ENCODE measurements at regions not wholly inside any gene's neighbourhood (a gene's known extent, or its start where the extent isn't known, plus 50 kb on each side); places are given as distances from the start of the nearest gene placed in this dataset.

GRCh38 chr5:128681096-128681495, 143.1 kb upstream of the FBN2 start:
- ATAC-seq (ENCODE audit: low read depth) (no peak), DNase-seq (no peak)
- Histone ChIP-seq H3K9me1 (ENCODE audit: insufficient read depth, low read length) (no peaks in the 10 kb centered on the region), H3K9ac (ENCODE audit: low read depth, low read length) (no peak overlapping the region), H3K23ac (ENCODE audit: low read depth, low read length) (no peak overlapping the region), H3K4me1 (ENCODE audit: control insufficient read depth, insufficient read depth, low read length) (peaks cover 2% of the 10 kb centered on the region; the same call in 1 of the 2 replicates), H3K4me2 (ENCODE audit: low read depth, low read length) (no peak overlapping the region), H3K79me1 (ENCODE audit: low read depth in 1 of 2, low read length in 2 of 2) (no peaks in the 10 kb centered on the region; a peak in 1 of 4 replicates), H3K18ac (ENCODE audit: low read depth, low read length) (no peak overlapping the region), H4K20me1 (ENCODE audit: insufficient read depth, low read length) (no peaks in the 10 kb centered on the region), H3K4ac (ENCODE audit: low read depth, low read length) (no peak overlapping the region), H2BK20ac (ENCODE audit: low read depth, low read length) (no peak overlapping the region), H3K4me3 (ENCODE audit: insufficient read depth, low read depth, low read length) (no peak overlapping the region), H2AFZ (replicated peaks; ENCODE audit: low read length, poor library complexity) (no peak overlapping the region), H4K5ac (ENCODE audit: low read depth, low read length) (no peak overlapping the region), H4K8ac (ENCODE audit: low read depth in 2 of 2, low read length in 2 of 2) (no peak overlapping the region), H3K36me3 (ENCODE audit: control insufficient read depth, insufficient read depth, low read length) (no peaks in the 10 kb centered on the region), H2BK120ac (ENCODE audit: low read depth, low read length) (no peak overlapping the region), H3K27me3 (ENCODE audit: control insufficient read depth, insufficient read depth, low read length) (no peaks in the 10 kb centered on the region; the same call in 1 of the 2 replicates), H3K56ac (ENCODE audit: extremely low read depth, insufficient read depth, low read length) (no peak overlapping the region), H2BK15ac (ENCODE audit: low read depth, low read length) (no peak overlapping the region), H3K9me3 (ENCODE audit: control insufficient read depth, insufficient read depth, low read length) (no peaks in the 10 kb centered on the region), H2BK5ac (ENCODE audit: low read depth, low read length, poor library complexity, severe bottlenecking) (no peak overlapping the region), H3K27ac (ENCODE audit: insufficient read depth, low read length) (no peak overlapping the region), H4K91ac (ENCODE audit: insufficient read depth, low read depth, low read length) (no peak overlapping the region), H2AK5ac (ENCODE audit: low read depth, low read length) (no peak overlapping the region), H2AK9ac (replicated peaks; ENCODE audit: low read depth, low read length, poor library complexity) (no peak overlapping the region), H3K14ac (replicated peaks; ENCODE audit: low read depth, low read length) (no peak overlapping the region)
- in situ Hi-C loops (cut with MboI; ENCODE audit: low sequenced_read_pairs) (no loop called here), dilution Hi-C loops (cut with HindIII; ENCODE audit: low sequenced_read_pairs, unreplicated experiment) (no loop called here), intact Hi-C loops (cut with micrococcal nuclease) (no loop called here)
- TF ChIP-seq MXI1 (IDR thresholded peaks at IDR 0.05; ENCODE audit: borderline replicate concordance, low read depth, low read length) (no peak), NFE2L2 (IDR thresholded peaks at IDR 0.05; ENCODE audit: low read depth, low read length) (no peak), MAZ (IDR thresholded peaks at IDR 0.05; ENCODE audit: borderline replicate concordance, low read depth, low read length) (no peak), CTCF (conservative IDR thresholded peaks at IDR 0.05; ENCODE audit: low read depth, low read length) (no peak), RAD21 (IDR thresholded peaks at IDR 0.05; ENCODE audit: low read length) (no peak), CEBPB (IDR thresholded peaks at IDR 0.05; ENCODE audit: low read depth, low read length) (no peak), CHD1 (IDR thresholded peaks at IDR 0.05; ENCODE audit: low read depth, low read length) (no peak), USF2 (IDR thresholded peaks at IDR 0.05; ENCODE audit: low read depth, low read length) (no peak), RFX5 (IDR thresholded peaks at IDR 0.05; ENCODE audit: low read depth, low read length) (no peak), MAFK (IDR thresholded peaks at IDR 0.05; ENCODE audit: low read depth, low read length) (no peak), BHLHE40 (IDR thresholded peaks at IDR 0.05; ENCODE audit: low read depth, low read length) (no peak), FOS (IDR thresholded peaks at IDR 0.05; ENCODE audit: low read depth, low read length) (no peak)
- no TSS peak for BruUV-seq (replicated peaks)
- CTCF ChIA-PET: no interaction called here
- WGBS, 2 experiments (ENCODE audit: extremely low coverage in 2 of 2, insufficient read length in 1 of 2): no CpG with 5 or more reads among the region's 5 CpGs
- POLR2A ChIA-PET (ENCODE audit: unreplicated experiment): no interaction called here
